ENCODE measurements at regions not wholly inside any gene's neighbourhood (a gene's known extent, or its start where the extent isn't known, plus 50 kb on each side); places are given as distances from the start of the nearest gene placed in this dataset.
"Not testable (repeated sequence)": the region's sequence is repeated elsewhere in the genome, so short reads cannot be mapped to it uniquely, and the experiment has no call there.

DNA sequence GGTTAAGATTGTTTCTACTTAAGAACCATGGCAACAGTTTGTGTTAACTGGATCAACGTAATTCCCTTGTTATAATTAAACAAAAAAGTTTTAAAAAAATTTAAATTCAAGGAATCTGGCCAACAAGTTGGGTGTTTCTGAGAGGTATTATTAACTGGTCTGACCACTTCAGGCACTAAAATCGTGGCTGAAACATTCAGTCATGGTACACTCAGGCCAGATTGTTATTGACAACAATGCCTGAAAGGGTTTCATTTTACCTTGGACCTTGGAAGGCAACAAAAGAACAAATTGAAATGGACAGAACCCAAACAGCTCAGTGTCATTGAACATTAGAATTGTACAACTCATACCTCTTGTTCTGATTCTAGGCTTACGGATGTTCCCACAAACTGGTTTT, 103.3 kb upstream of the ARMC3 start:
- DNase-seq: no peak

- DNase-seq: no peak
Observed at GRCh38 chr10:22823109-22823508, 104.7 kb upstream of the ARMC3 start.

- not testable (repeated sequence) for DNase-seq
Observed at GRCh38 chr10:22821921-22822320, 105.9 kb upstream of the ARMC3 start.

DNA sequence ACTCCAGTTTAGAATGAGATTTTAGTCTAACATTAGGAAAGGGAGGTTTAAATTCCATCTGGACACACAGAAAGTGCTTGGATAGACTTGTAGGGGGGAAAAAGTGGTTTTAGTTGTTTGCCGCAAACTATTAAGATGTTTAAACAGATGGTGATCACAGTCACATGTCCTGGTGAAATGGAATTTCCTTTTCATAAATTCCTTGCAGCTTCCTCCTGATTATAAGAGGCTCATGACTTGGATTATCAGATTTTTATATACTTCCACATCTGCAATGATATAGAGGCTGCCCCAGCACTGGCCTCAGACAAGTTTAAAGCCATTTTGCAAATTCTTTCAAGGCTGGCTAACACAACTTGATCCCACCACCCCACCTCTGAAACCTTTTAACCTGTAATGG, 106.4 kb upstream of the ARMC3 start:
- no peak for DNase-seq

DNA sequence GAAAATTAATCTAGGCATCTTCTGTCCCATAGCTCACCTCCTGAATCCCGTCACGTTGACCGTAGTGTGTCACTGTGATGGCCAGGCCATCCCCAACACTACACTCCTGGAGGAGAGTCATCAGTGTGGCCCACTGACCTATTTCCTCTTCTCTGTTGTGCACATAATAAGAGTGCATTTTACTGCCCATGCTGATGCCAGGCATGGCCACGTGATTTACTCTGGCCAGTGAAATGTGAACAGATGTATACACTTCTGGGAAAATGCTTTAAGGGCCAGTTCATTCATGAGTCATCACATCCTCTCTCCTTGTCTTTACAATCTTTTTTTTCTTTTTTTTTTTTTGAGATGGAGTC, 101.9 kb upstream of the PIP4K2A start:
- peak; percentile 92 for DNase-seq

GRCh38 chr10:22810643-22811465, 96.5 kb upstream of the PIP4K2A start:
- DNase-seq: no peak

- no peak for DNase-seq
Observed at GRCh38 chr10:22807238-22807637, 92.9 kb upstream of the PIP4K2A start.

DNA sequence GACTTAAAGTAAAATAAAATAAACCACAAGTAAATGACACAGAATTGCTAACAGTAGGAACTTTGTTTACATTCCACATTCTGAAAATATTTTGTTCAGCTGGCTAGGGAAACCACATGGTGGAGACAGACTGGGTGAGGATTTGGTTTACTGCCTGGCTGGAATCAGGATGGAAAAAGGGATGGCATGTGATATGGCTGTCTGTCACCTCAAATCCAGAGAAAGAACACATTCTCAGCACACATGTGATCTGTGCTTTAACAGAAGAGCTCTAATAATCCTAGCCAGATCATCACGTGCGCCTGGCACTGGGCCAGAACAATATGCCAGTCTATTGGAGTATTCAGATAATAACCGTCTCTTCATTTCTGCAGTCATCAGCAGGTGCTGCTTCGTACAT, 90.9 kb upstream of the PIP4K2A start:
- DNase-seq: no peak

DNA sequence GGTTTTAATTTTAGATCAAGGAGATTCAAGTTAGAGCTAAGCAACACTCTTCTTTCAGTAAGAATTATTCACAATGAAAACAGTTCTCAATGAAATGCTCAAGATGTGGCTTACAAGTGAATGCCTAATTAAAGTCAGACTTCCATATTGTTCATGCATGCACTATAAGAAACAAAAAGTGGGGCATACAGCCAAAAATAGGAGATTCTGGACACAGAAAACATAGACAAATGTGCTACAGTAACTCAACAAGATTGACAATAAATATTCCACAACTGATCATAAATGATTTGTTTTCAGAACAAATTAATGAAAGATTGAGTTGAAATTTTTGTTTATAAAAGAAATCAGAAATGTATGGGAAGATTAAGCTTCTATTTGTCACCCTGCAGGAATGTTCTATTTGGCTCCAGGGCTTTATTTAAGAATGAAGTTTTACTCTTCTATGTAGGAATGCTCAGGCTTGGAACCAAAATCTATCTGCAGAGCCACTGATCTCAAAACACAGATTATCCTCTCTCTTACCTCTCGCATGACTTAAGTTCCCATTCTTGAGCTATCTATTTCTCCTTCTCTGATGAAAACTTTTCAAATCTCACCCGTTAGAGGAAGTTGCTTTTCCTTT, 89.0 kb upstream of the PIP4K2A start:
- no peak for DNase-seq

- no peak for DNase-seq
Observed at GRCh38 chr10:22801785-22802184, 87.4 kb upstream of the PIP4K2A start.

- DNase-seq: not testable (repeated sequence)
Observed at GRCh38 chr10:22797796-22798195, 83.4 kb upstream of the PIP4K2A start.

GRCh38 chr10:22795546-22795945, 81.2 kb upstream of the PIP4K2A start:
- DNase-seq: no peak

GRCh38 chr10:22792161-22792560, 77.8 kb upstream of the PIP4K2A start:
- no peak for DNase-seq

- no peak for DNase-seq
Observed at GRCh38 chr10:22791665-22792064, 77.3 kb upstream of the PIP4K2A start.

GRCh38 chr10:22784668-22785067, 70.3 kb upstream of the PIP4K2A start:
- DNase-seq: no peak

GRCh38 chr10:22783807-22784206, 69.4 kb upstream of the PIP4K2A start:
- DNase-seq: no peak

DNA sequence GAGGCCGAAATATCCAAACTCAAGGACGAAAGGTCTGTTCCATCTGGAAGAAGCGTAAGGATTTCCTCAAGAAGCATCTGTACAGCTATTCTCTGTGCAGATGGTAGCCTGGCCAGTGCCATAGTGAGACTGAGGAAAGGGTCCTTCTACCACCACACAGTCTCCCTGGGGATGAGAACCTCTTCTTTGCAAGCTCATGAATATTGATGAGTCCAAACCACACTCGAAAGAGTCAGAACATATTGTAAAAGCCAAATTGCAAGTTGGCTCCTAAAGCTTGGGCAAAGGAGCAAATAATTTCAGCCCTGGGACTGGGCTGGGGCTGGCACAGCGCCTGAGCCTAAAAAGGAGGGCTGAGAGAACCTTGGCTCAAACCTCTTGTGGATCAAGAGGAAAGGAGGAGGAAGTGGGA, 66.1 kb upstream of the PIP4K2A start:
- DNase-seq: no peak

- DNase-seq: no peak
Observed at GRCh38 chr10:22779331-22780019, 65.1 kb upstream of the PIP4K2A start.

GRCh38 chr10:22774102-22774501, 59.7 kb upstream of the PIP4K2A start:
- no peak for DNase-seq

- DNase-seq: not testable (repeated sequence)
Observed at GRCh38 chr10:22771631-22772030, 57.3 kb upstream of the PIP4K2A start.

DNA sequence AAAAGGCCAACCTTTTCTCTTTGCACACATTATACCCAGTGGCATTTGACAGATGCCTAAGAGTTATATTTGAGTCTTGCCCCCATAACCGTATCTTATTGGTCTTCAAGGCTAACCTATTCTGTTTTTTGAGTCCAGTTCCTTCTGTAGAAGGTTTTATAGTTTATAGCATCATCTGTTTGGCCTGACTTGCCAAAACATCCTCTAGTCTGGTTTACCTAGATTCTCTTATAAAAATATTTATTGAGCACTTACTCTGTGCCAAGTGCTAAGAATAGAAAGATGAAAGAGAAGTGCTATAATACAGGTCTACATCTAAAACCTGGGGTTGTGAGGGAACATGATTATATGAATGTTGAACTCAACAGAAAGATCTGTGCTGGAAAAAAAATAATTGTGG, 55.9 kb upstream of the PIP4K2A start:
- DNase-seq: no peak

DNA sequence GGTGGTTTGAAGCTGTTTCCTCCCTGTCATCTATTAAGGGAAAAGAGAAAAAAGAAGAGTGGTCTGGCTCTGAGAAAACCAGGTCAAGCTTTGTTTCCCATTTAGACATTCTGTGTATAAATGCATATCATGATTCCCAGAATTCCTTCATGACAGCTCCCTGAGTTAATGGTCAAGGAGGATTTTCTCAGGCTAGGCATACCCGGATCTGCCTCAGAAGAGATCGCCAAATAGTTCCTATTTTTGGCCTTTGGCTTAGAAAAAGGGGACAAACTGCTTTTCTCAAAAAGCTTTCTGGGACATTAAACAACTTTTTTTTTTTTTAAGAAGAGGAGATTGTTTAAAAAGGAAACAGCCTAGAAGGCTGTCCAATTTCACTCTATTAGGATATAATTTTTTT, 53.5 kb upstream of the PIP4K2A start:
- DNase-seq: no peak

- DNase-seq: no peak
Observed at GRCh38 chr10:22766693-22767092, 52.3 kb upstream of the PIP4K2A start.

All from MV-4-11 (cell line).